WTC11 (cell line): ENCODE measurements at regions not wholly inside any gene's neighbourhood (a gene's known extent, or its start where the extent isn't known, plus 50 kb on each side); places are given as distances from the start of the nearest gene placed in this dataset.

ENCODE experiments used
- ATAC-seq: fragments of 200-7000 bp; cut with Tn5 transposase; 2 replicates; pipeline ENCODE4 v1.10.0; 2021; ENCODE audit warnings: mild to moderate bottlenecking, moderate library complexity
- CTCF ChIA-PET: fragments of 300-600 bp; sonication (Branson Sonifier 250); formaldehyde crosslinking; loops from one replicate; lab custom pipeline; 2021; ENCODE audit warnings: antibody characterized with exemption; lab: Charles Lee
- POLR2A ChIA-PET: fragments of 350-600 bp; sonication (Branson Sonifier 250); formaldehyde crosslinking; loops from one replicate; lab custom pipeline; 2021; ENCODE audit warnings: antibody characterized with exemption; lab: Charles Lee
- DNase-seq: peaks from one replicate; pipeline ENCODE4 v3.0.0; 2021; ENCODE audit warnings: low spot score
- H3K27ac Mint-ChIP-seq: 2 replicates; pipeline ENCODE4 v1.8.0; 2021; ENCODE audit warnings: mixed read lengths
- H3K27me3 Mint-ChIP-seq: 2 replicates; pipeline ENCODE4 v1.8.0; 2021; ENCODE audit warnings: low read depth, mild to moderate bottlenecking, moderate library complexity, mixed read lengths
- H3K36me3 Mint-ChIP-seq: 2 replicates; pipeline ENCODE4 v1.8.0; 2021; ENCODE audit warnings: mixed read lengths
- H3K4me1 Mint-ChIP-seq: 2 replicates; pipeline ENCODE4 v1.8.0; 2022; ENCODE audit warnings: mixed read lengths
- H3K4me3 Mint-ChIP-seq: 2 replicates; pipeline ENCODE4 v1.8.0; 2021; ENCODE audit warnings: mild to moderate bottlenecking, moderate library complexity, mixed read lengths
- H3K9me3 Mint-ChIP-seq: 2 replicates; pipeline ENCODE4 v1.8.0; 2021; ENCODE audit warnings: mixed read lengths
- FOXK1 ChIP-seq: sonication (generic); formaldehyde crosslinking; IDR thresholded peaks from 2 replicates; pipeline ENCODE4 v1.8.0; 2022; ENCODE audit warnings: mild to moderate bottlenecking, moderate library complexity, missing genetic modification reagents
- GRHL2 ChIP-seq: fragments of 250-450 bp; sonication (Bioruptor Pico); IDR thresholded peaks from 2 replicates; pipeline ENCODE4 v1.8.0; 2022; ENCODE audit warnings: mild to moderate bottlenecking, moderate library complexity; ENCODE audit not compliant: insufficient replicate concordance, severe bottlenecking
- GTF2I ChIP-seq: fragments of 250-450 bp; sonication (Bioruptor Pico); conservative IDR thresholded peaks from 2 replicates; pipeline ENCODE4 v1.4.0; 2021; ENCODE audit warnings: mild to moderate bottlenecking
- IRF2 ChIP-seq: sonication (generic); formaldehyde crosslinking; IDR thresholded peaks from 2 replicates; pipeline ENCODE4 v1.8.0; 2022; ENCODE audit warnings: low read depth, missing genetic modification reagents, borderline replicate concordance
- MXD4 ChIP-seq: fragments of 250-450 bp; sonication (Bioruptor Pico); IDR thresholded peaks from 2 replicates; pipeline ENCODE4 v1.8.0; 2021; ENCODE audit warnings: mild to moderate bottlenecking, moderate library complexity, borderline replicate concordance
- NR1H2 ChIP-seq: sonication (generic); formaldehyde crosslinking; IDR thresholded peaks from 2 replicates; pipeline ENCODE4 v1.9.0; 2021; ENCODE audit warnings: mild to moderate bottlenecking, moderate library complexity, missing genetic modification reagents
- OVOL2 ChIP-seq: fragments of 250-450 bp; sonication (Bioruptor Pico); IDR thresholded peaks from 2 replicates; pipeline ENCODE4 v1.9.0; 2021; ENCODE audit warnings: mild to moderate bottlenecking, borderline replicate concordance
- TP53 ChIP-seq: sonication (generic); formaldehyde crosslinking; IDR thresholded peaks from 2 replicates; pipeline ENCODE4 v1.8.1; 2023; ENCODE audit warnings: mild to moderate bottlenecking, missing genetic modification reagents
- USF1 ChIP-seq: sonication (generic); formaldehyde crosslinking; IDR thresholded peaks from 2 replicates; pipeline ENCODE4 v1.8.0; 2022; ENCODE audit warnings: mild to moderate bottlenecking, missing genetic modification reagents
- ZBTB21 ChIP-seq: sonication (generic); formaldehyde crosslinking; IDR thresholded peaks from 2 replicates; pipeline ENCODE4 v1.8.1; 2023; ENCODE audit warnings: mild to moderate bottlenecking, missing genetic modification reagents, borderline replicate concordance
- ZNF121 ChIP-seq: sonication (generic); formaldehyde crosslinking; IDR thresholded peaks from 2 replicates; pipeline ENCODE4 v1.8.0; 2023; ENCODE audit warnings: missing genetic modification reagents
- ZNF317 ChIP-seq: sonication (generic); formaldehyde crosslinking; IDR thresholded peaks from 2 replicates; pipeline ENCODE4 v1.8.1; 2023; ENCODE audit warnings: low read depth, mild to moderate bottlenecking, moderate library complexity, missing genetic modification reagents, borderline replicate concordance
- ZNF416 ChIP-seq: fragments of 250-450 bp; sonication (Bioruptor Pico); IDR thresholded peaks from 2 replicates; pipeline ENCODE4 v1.9.0; 2021; ENCODE audit warnings: mild to moderate bottlenecking, inconsistent platforms
- ZNF425 ChIP-seq: fragments of 250-450 bp; sonication (Bioruptor Pico); conservative IDR thresholded peaks from 2 replicates; pipeline ENCODE4 v1.9.0; 2021; ENCODE audit warnings: mild to moderate bottlenecking
- ZNF512 ChIP-seq: sonication (generic); formaldehyde crosslinking; IDR thresholded peaks from 2 replicates; pipeline ENCODE4 v1.8.1; 2022; ENCODE audit warnings: missing genetic modification reagents, borderline replicate concordance
- TF ChIP-seq, protein P1 (sequence below): sonication (generic); formaldehyde crosslinking; IDR thresholded peaks from 2 replicates; pipeline ENCODE4 v1.8.0; 2023; ENCODE audit warnings: missing genetic modification reagents, mild to moderate bottlenecking, borderline replicate concordance
- TF ChIP-seq, protein P2 (sequence below): sonication (generic); formaldehyde crosslinking; IDR thresholded peaks from 2 replicates; pipeline ENCODE4 v1.8.1; 2023; ENCODE audit warnings: mild to moderate bottlenecking, missing genetic modification reagents, moderate library complexity
- TF ChIP-seq, protein P3 (sequence below): sonication (generic); formaldehyde crosslinking; IDR thresholded peaks from 2 replicates; pipeline ENCODE4 v1.8.1; 2022; ENCODE audit warnings: mild to moderate bottlenecking, missing genetic modification reagents, moderate library complexity, borderline replicate concordance

- DNase-seq (no peak), ATAC-seq (peak; percentile 76)
- CTCF ChIA-PET: interaction anchor here (0.8 to 1.5 kb wide), 8 partner anchors 8 to 75 kb away, joined by 3 to 4 read pairs (median 4); no protein-coding TSS in a partner anchor
- no peaks in the 10 kb centered on the region for H3K36me3 Mint-ChIP-seq
- no peak overlapping the region for H3K27ac Mint-ChIP-seq
- H3K4me1 Mint-ChIP-seq: peaks cover 34% of the 10 kb centered on the region
- no peaks in the 10 kb centered on the region for H3K9me3 Mint-ChIP-seq
- POLR2A ChIA-PET: no interaction called here
- H3K27me3 Mint-ChIP-seq: no peaks in the 10 kb centered on the region; the same call in 1 of the 2 replicates
- H3K4me3 Mint-ChIP-seq: no peak overlapping the region
- TF ChIP-seq MXD4 (CRISPR knock-in tag): no peak
- no peak for TF ChIP-seq ZNF416 (CRISPR knock-in tag)
- no peak for TF ChIP-seq ZNF512 (CRISPR knock-in tag)
- TF ChIP-seq ZNF121 (CRISPR knock-in tag): no peak
- no peak for TF ChIP-seq TP53 (CRISPR knock-in tag)
- no peak for TF ChIP-seq GTF2I (CRISPR knock-in tag)
- TF ChIP-seq ZNF317 (CRISPR knock-in tag): no peak
- no peak for TF ChIP-seq ZNF425
- TF ChIP-seq NR1H2 (CRISPR knock-in tag): no peak
- no peak for TF ChIP-seq OVOL2
- TF ChIP-seq IRF2: no peak
- TF ChIP-seq, protein P1, sequence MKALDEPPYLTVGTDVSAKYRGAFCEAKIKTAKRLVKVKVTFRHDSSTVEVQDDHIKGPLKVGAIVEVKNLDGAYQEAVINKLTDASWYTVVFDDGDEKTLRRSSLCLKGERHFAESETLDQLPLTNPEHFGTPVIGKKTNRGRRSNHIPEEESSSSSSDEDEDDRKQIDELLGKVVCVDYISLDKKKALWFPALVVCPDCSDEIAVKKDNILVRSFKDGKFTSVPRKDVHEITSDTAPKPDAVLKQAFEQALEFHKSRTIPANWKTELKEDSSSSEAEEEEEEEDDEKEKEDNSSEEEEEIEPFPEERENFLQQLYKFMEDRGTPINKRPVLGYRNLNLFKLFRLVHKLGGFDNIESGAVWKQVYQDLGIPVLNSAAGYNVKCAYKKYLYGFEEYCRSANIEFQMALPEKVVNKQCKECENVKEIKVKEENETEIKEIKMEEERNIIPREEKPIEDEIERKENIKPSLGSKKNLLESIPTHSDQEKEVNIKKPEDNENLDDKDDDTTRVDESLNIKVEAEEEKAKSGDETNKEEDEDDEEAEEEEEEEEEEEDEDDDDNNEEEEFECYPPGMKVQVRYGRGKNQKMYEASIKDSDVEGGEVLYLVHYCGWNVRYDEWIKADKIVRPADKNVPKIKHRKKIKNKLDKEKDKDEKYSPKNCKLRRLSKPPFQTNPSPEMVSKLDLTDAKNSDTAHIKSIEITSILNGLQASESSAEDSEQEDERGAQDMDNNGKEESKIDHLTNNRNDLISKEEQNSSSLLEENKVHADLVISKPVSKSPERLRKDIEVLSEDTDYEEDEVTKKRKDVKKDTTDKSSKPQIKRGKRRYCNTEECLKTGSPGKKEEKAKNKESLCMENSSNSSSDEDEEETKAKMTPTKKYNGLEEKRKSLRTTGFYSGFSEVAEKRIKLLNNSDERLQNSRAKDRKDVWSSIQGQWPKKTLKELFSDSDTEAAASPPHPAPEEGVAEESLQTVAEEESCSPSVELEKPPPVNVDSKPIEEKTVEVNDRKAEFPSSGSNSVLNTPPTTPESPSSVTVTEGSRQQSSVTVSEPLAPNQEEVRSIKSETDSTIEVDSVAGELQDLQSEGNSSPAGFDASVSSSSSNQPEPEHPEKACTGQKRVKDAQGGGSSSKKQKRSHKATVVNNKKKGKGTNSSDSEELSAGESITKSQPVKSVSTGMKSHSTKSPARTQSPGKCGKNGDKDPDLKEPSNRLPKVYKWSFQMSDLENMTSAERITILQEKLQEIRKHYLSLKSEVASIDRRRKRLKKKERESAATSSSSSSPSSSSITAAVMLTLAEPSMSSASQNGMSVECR: no peak
Observed at GRCh38 chr6:51494342-51494741, 593.1 kb downstream of the PKHD1 start.

DNA sequence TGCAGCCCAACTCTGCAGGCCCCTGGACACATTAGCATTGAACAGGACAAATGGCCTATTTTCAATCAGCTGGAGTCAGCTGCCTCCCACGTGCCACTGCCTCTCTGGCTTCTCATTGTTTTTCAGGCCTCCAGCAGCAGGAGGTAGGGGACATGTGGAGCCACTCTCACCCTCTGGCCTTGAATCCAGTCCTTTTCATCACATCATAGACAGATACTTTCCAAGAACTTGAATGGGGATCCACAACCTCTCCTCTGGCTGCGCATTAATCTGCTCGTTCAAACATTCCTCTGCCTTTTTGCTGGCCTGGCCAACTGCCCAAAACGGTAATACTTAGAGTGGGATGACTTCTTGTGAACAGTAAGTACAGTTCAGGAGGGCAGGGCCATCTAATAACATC lies 592.3 kb downstream of the PKHD1 start:
- no peaks in the 10 kb centered on the region for H3K9me3 Mint-ChIP-seq
- ChIA-PET CTCF (interaction anchor here (0.8 to 1.5 kb wide), 6 partner anchors 8 to 74 kb away, joined by 3 to 4 read pairs (median 4); no protein-coding TSS in a partner anchor), POLR2A (no interaction called here)
- no peaks in the 10 kb centered on the region for H3K36me3 Mint-ChIP-seq
- ATAC-seq (no peak; the same call in 1 of the 2 replicates), DNase-seq (peak; percentile 18)
- TF ChIP-seq USF1 (peak; percentile 45; the same call in 1 of the 2 replicates), FOXK1 (CRISPR knock-in tag) (no peak), GRHL2 (CRISPR knock-in tag) (no peak), ZBTB21 (no peak), IRF2 (no peak)
- TF ChIP-seq, protein P2, sequence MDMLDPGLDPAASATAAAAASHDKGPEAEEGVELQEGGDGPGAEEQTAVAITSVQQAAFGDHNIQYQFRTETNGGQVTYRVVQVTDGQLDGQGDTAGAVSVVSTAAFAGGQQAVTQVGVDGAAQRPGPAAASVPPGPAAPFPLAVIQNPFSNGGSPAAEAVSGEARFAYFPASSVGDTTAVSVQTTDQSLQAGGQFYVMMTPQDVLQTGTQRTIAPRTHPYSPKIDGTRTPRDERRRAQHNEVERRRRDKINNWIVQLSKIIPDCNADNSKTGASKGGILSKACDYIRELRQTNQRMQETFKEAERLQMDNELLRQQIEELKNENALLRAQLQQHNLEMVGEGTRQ (CRISPR knock-in tag): peak; percentile 62
- TF ChIP-seq, protein P3, sequence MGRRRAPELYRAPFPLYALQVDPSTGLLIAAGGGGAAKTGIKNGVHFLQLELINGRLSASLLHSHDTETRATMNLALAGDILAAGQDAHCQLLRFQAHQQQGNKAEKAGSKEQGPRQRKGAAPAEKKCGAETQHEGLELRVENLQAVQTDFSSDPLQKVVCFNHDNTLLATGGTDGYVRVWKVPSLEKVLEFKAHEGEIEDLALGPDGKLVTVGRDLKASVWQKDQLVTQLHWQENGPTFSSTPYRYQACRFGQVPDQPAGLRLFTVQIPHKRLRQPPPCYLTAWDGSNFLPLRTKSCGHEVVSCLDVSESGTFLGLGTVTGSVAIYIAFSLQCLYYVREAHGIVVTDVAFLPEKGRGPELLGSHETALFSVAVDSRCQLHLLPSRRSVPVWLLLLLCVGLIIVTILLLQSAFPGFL: no peak
- H3K27me3 Mint-ChIP-seq: no peaks in the 10 kb centered on the region; the same call in 1 of the 2 replicates
- H3K4me1 Mint-ChIP-seq: peaks cover 27% of the 10 kb centered on the region
- H3K4me3 Mint-ChIP-seq: no peak overlapping the region
- no peak overlapping the region for H3K27ac Mint-ChIP-seq
